ENCODE measurements at regions not wholly inside any gene's neighbourhood (a gene's known extent, or its start where the extent isn't known, plus 50 kb on each side); places are given as distances from the start of the nearest gene placed in this dataset.
A peak's percentile ranks its signal among the peaks of the same experiment; 100 is the strongest.
"Not testable (repeated sequence)": the region's sequence is repeated elsewhere in the genome, so short reads cannot be mapped to it uniquely, and the experiment has no call there.

DNA sequence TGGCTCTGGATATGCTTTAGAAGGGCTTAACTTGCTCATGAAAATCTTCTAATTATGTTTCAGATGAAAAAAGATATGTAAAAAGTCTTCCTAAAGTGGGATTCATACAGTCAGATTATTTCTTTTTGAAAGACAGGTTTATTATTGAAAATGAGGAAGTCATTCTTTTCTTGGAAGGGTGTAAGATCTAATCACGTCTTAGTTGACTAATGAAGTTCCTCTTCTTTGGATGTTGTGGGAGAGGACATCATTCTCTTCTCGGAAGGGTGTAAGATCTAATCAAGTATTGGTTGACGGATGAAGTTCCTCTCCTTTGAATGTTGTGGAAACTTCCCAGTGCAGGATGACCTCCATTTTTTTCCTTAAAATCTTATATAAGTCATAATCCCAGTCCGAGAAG, 74.9 kb downstream of the ALG10 start:
- DNase-seq = no peak

DNA sequence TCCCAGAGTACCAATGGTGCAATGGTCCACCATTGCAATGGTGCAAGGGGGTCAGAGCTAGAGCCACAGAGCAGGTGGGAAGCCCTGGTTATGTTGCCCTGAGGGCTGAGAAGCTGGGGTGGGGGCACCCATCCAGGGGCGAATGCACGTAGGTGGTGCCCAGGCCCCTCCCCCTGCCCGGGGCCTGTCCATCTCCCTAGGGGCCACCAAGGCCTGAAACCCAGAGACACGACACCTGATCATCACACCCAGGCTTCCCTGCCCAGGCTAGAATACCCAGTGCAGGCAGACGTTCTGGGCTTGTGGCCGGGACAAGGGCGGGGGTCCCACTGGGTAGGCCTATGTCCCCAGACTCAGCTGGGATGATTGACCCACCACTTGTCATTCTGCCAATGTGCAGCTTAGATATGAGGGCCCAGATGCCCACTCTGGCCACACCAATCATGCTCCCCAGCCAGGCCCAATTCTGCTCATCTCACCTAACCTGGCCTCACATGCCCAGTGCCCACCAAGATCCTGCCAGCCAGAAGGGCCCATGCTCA, 83.2 kb downstream of the ALG10 start:
- DNase-seq = no peak

DNA sequence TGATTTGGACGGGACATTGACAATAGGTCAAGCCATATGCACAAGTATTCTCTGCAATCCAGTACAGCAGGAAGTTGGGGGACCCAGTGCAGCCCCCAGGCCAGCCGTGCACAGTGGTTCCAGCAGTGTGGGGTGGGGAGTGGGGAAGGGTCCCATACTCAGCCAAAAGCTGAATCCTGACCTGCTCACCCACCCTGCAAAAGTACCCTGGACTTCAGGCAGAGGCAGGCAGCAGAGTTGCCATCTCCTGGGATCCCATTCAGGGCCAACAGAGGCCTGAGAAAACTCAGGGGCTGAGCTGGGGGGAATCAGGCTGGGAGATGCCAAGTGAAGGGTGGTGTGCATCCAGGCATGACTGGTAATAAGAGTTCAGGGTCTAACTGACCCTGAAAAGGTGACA, 83.9 kb downstream of the ALG10 start:
- no peak for DNase-seq

DNA sequence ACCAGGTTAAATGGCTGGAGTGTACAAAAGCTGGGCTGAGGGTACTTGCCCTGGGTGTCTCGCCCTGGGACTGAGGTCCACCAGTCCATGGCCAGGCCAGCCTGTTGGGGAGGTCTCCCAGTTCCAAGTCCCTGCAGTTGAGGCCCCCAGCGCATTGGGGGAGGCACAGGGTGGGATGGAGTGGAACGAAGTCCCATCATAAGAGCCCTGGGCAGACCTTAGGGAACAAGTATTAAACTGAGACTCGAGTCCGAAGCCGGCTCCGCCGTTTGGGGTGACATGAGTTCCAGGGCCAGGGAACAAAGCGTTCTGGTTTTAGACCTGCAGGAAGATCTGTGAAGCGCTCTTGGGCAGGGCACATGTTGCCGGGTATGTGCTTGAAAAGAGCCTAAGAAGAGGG, 84.7 kb downstream of the ALG10 start:
- no peak for DNase-seq

DNA sequence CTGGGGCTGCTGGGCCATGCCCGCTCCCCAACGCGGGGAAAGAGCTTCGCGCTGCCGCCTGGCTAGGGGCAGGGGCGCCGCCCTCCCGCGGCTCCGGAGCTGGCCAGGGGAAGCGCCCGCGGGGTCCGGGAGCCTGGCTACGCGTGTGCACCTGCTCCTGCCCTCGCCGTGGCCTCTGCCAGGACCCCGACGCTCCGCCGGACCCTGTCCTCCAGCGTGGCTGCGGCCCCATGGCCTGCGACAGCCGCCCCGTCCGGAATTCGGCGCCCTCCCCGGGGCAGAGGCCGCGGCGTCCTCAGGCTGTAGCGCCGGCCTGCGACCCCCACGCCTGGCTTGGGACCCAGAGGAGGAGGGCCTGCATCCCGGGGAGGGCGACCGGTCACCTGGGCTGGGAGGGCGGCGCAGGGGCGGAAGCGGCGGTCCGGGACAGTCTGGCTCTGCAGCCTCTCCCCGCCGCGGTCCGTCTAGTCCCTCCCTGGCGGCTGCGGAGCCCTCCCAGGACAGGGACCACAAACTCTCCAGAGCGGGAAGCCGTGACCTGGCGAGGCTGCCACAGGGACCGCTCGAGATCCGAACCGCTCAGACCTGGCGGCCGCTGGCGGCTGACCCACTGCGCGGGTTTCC, 85.6 kb downstream of the ALG10 start:
- DNase-seq = no peak

DNA sequence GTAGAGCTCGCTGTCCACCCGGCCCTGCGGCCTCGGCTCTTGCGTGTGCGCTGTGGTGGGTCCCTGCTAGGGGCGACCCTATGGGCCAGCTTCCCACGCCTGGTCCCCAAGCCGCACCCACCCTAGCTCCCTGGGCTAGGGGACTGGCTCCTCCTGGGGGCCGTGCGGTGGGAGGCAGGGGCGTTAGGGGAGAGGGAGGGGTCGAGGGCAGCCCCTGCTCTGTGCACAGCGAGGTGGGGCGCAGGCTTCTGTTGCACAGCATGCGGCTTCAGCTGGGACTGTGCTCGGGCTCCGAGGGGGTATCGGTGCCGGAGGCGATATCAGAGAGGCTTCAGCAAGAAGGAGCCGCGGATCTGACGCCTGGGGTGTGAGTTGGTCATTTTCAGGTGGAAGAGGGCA, 86.1 kb downstream of the ALG10 start:
- no peak for DNase-seq

DNA sequence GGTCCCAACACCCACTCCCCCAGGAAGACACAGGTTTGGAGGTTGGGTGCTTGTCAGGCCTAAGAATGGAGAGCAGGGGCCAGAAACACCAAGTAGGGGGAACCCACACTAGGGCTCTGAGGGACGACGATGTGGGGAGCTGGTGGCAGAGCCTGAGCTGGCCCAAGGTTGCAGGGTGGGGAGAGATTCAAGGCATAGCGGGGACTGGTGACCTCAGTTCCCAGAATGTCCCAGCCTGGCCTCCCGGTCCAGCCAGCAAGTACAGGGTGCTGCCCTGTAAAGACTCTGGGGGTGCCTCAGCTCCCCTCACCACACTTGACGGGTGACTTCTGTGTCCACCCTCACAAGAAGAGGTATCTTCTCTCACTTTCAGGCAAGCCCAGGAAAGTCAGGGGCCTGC, 86.7 kb downstream of the ALG10 start:
- DNase-seq = no peak

DNA sequence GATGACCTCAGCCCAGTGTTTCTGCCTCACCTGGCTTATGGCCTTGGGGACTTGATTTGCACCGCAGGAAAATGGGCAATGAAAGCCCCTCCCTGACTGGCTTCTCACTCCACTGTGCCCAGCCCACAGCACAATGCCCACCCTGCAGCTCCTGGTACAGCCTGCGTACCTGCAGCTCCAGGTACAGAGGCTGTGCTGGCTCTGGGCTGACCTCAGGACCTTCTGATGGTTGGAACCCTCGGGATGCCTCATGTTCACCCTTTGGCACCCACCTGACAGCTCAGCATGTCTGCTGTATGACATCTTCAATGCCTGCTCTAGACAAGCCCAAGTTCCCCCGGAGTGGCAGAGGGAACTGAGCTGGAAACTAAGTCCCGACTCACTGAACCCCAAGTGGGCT, 87.1 kb downstream of the ALG10 start:
- no peak for DNase-seq

DNA sequence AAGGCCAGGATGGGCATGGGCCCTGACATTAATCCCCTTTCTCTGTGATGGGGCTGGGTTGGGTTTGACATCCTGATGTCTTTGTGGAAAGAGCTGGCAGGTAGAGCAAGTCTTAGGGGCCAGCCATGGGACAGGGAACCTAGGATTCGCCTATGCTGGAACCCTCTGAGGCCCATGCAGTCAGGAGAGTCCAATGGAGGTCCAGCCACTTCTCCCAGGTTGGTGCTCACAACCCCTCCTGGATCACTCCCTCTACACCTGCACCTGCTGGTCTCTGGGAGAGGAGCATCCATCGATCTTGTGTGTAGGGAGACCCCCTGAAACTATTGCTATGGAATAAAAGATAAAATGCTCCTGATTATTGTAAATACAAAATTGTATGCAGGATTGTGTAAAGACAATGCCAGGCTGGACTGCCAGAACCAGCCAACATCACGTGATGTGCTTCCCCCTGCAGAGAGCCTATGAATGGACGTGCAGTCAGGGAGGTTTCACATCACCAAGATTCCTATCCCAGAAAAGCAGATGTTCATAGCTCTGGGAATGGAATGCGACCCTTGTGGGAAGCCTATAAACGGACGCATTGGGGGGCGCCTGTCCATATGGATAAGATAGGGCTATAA, 87.7 kb downstream of the ALG10 start:
- DNase-seq = not testable (repeated sequence)

DNA sequence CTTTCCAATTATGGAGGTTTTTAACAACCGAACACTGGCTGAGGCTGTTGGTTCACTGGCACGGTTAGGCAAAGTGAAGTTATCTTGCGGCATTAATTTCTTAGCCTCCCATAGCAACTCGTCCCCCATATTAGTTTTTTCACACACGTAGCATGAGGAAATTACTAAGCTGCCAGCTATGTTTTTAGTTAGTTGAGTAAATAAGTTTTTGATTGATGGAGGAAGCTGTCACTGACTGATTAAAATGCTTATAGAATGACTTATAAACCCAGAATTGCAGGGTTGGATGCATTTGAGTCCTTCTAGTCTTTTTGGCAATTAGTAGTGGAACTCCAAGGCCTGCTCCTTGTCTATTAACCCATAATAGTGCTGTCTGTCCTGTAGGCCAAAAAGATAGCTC, 97.1 kb downstream of the ALG10 start:
- DNase-seq = no peak

DNA sequence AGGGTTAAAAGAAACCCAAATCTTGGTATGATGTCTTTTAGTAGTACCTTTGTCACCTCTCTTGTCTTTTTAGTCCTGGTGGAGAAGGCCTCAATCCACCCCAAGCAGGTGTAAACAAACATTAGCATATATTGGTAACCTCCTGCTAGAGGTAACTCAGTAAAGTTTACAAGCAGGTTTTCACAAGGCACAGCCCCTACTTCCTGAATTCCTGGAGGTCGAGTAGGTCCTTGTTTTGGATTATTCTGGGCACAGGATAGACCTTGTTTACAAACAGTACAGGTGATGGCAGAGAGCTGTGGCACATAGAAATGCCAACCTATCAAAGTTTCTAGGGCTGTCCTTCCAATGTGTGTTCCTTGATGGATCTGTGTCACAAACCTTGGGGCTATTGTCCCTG, 99.1 kb downstream of the ALG10 start:
- DNase-seq = no peak

DNA sequence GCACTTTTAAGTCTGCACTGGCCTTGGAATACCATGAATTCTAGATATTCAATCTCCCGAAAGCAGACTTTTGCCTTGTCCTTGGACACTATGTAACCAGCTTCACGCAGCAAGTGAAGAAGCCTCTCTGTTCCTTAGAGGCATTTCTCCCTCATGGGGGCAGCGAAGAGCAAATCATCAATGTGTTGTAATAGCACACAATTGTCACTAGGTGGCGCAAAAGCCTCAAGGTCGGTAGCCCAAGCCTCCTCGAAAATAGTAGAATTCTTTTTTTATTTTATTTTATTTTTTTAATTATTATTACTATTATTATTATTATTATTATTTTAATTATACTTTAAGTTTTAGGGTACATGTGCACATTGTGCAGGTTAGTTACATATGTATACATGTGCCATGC, 100.8 kb downstream of the ALG10 start:
- DNase-seq = peak; percentile 65

DNA sequence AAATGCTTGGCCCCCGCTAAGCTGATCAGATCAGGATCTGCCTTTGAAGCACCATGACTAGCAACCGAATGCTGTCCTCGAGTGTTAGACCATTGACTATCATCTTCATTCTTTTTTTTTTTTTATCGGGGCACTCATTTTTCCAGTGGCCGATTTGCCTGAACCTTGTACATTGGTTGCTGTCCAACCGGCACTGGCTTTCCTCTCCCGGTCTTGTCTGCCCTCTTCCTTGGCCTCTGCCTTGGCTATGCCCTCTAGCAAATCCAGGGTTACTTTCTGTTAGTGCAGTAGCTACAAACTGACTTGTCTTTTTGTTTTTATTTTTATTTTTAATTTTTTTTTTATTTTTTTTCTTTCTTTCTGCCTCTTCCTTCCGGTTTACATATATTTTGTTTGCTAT, 102.3 kb downstream of the ALG10 start:
- no peak for DNase-seq

DNA sequence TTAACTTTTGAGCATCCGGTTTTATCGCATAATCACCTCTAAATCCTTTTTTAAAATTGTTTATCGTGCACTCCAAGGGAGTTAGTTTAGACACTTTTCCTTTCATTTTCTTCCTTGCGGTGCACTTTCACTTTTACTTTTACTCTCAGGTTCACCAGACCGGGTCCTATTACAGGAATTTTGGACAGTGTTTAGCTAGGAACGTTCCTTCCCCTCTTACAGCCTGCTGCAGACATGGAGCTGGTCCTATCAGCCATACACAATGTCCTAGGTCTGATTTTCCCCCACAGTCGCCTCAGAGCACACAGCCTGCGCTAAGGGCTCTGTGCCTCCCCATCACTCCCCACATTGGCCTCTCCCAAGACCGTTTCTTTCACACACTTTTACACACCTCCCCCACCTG, 103.9 kb downstream of the ALG10 start:
- DNase-seq = no peak

DNA sequence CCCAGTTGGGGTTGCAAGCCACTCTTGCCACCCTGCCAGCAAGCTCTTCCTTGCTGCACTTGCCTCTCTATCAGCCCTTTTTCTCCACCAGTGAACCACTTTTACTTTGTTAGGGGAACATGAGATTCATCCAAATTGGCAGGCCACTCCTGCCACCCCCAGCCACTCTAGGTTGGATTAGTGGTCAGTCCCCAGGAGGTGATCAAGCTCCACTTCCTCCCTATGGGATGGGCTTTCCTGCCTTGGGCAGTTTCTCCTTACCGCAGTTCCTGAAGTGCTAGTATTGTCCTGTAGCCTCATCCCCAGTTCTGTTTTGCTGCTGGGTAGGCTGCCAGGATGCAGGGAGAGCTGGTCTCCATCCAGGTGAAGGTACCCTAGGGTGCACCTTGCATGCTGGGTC, 104.5 kb downstream of the ALG10 start:
- DNase-seq = no peak

DNA sequence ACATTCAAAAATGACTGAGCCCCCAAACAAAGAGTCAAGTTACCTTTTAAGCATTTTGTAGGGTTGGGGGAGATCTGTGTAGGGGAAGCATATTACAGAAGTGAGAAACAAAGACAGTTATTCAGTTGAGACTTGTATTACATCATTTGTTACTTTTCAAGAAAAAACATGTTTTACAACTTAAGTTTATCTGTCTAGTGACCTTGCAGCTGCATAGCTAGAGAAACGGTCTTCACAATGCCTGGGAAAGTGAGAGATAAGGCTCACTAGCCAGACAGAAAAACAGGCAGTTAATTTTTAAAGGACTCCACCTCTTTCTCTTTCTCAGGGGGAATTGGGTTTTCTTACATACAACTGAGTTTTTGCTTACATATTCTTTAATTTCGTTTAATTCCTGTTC, 105.1 kb downstream of the ALG10 start:
- not testable (repeated sequence) for DNase-seq

DNA sequence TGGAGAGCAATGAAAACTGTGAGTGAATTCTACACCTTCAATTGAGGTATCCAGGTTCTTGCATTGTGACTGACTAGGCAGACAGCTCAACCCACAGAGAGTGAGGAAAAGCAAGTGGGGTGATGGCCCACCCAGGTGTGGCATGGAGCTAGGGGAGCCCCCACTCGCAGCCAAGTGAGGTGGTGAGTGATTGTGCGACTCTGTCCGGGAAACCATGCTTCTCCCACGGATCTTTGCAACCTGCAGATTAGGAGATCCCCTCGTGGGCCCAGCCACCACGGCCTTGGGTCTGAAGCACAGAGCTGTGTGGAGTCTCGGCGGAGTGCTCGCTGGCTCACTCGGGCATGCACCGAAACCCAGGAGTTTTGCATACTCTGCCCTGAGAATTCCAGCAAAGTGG, 120.1 kb downstream of the ALG10 start:
- DNase-seq = no peak

DNA sequence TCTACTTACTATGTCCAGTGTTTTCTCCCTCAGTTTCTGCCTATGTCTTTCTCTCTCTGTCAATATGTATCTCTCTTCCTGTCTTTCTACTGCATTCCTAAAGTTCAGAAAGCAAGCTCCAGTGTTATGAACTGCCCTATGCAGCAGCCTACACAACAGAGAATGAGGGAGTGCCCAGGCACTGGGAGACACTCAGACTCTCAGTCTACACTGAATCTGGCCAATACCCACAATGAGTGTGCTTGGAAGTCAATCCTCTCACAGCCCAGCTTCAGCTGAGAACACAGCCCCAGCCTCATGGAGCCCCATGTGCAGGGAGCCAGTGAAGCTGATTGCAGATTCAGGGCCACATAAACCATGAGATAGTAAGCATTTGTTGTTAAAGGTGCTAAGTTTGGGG, 128.7 kb downstream of the ALG10 start:
- no peak for DNase-seq

DNA sequence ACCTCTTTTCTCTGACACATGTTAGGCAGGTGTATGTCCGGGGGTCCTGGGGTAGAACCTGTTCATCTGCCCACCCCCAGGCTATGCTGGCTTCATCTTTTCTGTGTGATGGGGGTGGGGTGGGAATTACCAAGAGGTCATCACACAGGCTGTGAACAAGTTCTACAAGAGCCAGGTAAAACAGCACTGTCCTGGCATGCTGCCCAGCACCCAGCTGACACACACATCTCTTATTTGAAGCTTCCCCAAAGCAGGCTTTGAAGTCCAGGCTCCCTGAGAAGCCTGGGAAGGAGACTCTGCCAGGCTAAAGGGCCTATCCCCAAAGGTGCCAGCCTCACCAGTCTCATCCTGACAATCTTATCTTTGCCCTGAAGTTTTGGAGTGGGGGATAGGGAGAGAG, 141.1 kb downstream of the ALG10 start:
- DNase-seq = no peak

DNA sequence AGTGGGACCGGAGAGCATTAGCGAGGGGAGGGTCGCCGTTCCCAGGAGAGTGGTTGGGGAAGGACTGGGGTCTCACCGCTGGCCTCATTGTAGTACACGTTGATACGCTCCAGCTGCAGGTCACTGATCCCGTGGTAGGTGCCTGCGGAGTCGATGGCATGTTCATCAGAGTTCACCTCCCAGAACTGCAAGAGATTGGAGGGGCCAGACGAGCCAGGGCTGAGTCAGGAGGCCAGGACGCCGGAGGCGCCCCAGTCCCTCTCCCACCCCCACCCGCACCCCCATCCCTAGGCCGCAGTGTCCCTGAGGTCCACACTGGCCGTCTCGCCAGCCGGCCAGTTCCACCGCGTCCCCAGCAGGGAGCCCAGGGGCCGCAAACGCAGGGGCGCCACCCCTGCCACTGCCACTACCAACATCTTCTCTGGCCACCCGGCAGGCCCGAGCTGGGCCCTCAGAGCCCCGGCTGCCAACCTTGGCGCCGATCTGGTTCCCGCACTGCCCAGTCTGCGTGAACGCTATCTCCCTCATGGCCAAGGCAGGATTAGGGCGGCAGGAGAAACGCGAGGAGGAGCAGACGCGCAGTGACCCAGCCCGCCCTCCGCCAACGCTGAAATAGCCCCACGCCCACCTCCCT, 144.2 kb downstream of the ALG10 start:
- no peak for DNase-seq

DNA sequence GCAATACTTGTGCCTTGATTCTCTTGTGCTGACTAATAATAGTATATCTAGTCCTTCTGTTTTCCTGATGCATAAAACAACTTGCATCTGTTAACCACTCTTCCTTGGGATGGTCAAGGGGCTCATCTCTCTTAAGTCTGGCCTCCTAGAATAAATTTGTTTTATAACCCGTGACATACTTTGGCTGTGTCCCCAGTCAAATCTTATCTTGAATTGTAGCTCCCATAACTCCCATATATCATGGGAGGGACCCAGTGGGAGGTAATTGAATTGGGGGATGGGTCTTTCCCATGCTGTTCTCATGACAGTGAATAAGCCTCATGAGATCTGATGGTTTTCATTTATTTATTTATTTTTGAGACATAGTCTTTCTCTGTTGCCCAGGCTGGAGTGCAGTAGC, 146.2 kb downstream of the ALG10 start:
- DNase-seq = not testable (repeated sequence)

DNA sequence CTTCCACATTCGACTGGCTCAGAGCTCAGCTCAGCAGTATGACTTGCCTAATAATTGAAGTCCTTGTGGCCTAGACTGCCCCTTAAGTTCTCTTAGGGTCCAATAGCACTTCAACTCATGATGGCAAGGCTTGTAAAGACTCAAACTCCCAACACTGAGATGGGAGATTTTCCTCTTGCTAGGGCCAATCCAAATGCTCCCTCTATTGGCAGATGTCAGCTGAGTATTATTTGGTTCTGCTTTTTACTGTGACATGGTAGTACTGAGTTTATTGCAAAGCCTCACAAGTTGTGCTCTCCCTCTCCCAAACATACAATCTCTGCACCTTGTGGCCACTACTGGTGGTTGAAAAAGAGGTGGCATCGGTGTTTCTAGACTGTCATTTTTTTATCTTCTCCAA, 164.2 kb downstream of the ALG10 start:
- no peak for DNase-seq

DNA sequence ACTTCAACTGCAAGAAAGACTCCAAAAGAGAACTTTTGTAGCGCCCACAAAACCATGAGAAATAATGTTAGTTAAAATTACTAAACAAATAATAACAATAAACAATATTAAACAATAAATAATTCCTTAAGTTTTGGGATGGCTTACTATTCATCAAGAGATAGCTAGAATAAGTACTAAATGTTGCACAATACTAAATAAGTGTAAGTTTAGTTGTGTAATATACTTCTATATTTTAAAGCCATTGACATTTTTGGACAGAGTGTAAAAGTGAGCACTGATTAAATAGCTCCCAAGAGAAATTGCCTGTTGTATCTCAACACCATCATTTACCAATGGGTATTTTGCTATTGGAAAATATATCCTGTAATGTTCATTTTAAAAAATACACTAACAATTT, 166.7 kb downstream of the ALG10 start:
- DNase-seq = no peak

DNA sequence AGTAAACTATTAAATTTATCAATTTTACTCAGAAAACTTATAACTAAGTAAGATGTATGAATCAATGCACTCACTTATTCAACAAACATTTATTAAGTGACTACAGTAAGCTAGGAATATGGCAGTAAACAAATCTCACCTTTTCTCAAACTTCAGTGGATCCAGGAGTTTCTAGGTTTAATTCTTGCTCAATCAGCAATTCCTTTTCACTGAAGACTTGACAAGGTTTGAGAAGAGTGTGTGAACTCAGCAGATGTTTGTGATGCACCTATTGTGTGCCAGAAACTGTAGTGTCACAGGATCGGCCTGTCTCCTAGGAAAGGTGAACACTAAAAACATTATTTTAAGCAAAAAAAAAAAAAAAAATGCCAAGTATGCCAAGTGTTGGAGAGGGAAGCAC, 167.8 kb downstream of the ALG10 start:
- no peak for DNase-seq

DNA sequence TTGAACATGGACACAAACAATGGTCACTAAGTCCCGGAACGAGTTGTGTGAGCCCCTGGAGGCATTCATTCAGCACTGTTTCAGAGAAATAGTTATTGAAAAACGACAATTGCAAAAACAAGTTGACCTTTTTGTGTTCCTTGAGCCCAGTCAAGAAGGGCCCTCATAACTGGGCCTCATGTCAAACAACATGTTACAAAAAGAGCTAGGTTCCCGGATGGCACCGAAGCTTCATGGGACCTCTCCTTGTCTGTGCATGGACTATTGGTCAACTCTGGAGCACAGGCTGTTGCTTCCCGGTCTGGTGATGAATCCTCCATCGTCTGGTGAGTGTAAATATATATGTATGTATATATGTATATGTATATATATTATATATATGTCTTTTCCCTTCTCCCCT, 176.6 kb downstream of the ALG10 start:
- no peak for DNase-seq

Data from NCI-H82 (cell line).